MM.1S (cell line): ENCODE measurements at regions not wholly inside any gene's neighbourhood (a gene's known extent, or its start where the extent isn't known, plus 50 kb on each side); places are given as distances from the start of the nearest gene placed in this dataset.

Experiments used
- EZH2 ChIP-seq: fragments of 300-600 bp; sonication (generic); optimal IDR thresholded peaks from 2 replicates; pipeline ENCODE3; 2017; ENCODE audit warnings: low read depth, mild to moderate bottlenecking, antibody characterized with exemption, low read length, mixed read lengths
- EZH2phosphoT487 ChIP-seq: fragments of 300-600 bp; sonication (generic); IDR thresholded peaks from 2 replicates; pipeline ENCODE4 v1.6.1; 2018; ENCODE audit warnings: antibody characterized with exemption, low read length
- TF ChIP-seq, protein P1 (sequence below): fragments of 300-600 bp; sonication (generic); IDR thresholded peaks from 2 replicates; pipeline ENCODE4 v1.5.1; 2016; ENCODE audit warnings: antibody characterized with exemption, low read length, mixed read lengths

- TF ChIP-seq EZH2phosphoT487 (no peak), EZH2 (no peak)
- TF ChIP-seq, protein P1, sequence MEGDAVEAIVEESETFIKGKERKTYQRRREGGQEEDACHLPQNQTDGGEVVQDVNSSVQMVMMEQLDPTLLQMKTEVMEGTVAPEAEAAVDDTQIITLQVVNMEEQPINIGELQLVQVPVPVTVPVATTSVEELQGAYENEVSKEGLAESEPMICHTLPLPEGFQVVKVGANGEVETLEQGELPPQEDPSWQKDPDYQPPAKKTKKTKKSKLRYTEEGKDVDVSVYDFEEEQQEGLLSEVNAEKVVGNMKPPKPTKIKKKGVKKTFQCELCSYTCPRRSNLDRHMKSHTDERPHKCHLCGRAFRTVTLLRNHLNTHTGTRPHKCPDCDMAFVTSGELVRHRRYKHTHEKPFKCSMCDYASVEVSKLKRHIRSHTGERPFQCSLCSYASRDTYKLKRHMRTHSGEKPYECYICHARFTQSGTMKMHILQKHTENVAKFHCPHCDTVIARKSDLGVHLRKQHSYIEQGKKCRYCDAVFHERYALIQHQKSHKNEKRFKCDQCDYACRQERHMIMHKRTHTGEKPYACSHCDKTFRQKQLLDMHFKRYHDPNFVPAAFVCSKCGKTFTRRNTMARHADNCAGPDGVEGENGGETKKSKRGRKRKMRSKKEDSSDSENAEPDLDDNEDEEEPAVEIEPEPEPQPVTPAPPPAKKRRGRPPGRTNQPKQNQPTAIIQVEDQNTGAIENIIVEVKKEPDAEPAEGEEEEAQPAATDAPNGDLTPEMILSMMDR = no peak
These were observed 110.2 kb upstream of the UGT8 start for GRCh38 chr4:114488301-114488982.
